Mesodermal cell (in vitro differentiated cells): ENCODE measurements at regions not wholly inside any gene's neighbourhood (a gene's known extent, or its start where the extent isn't known, plus 50 kb on each side); places are given as distances from the start of the nearest gene placed in this dataset.

ENCODE experiments used
- H3K27ac ChIP-seq: 2 replicates; pipeline ENCODE4 v1.7.0; 2013; ENCODE audit warnings: mild to moderate bottlenecking, low read depth, low read length, moderate library complexity; ENCODE audit not compliant: severe bottlenecking
- H3K36me3 ChIP-seq: 2 replicates; pipeline ENCODE4 v1.7.1; 2013; ENCODE audit warnings: mild to moderate bottlenecking, low read length, moderate library complexity; ENCODE audit not compliant: control insufficient read depth, insufficient read depth
- H3K4me1 ChIP-seq: one replicate; pipeline ENCODE4 v1.7.1; 2013; ENCODE audit warnings: mild to moderate bottlenecking, low read length; ENCODE audit not compliant: insufficient read depth, control insufficient read depth, poor library complexity, severe bottlenecking
- H3K4me3 ChIP-seq: 2 replicates; pipeline ENCODE4 v1.7.0; 2013; ENCODE audit warnings: low read length, control low read depth, mild to moderate bottlenecking; ENCODE audit not compliant: insufficient read depth, poor library complexity, severe bottlenecking; ENCODE audit errors: extremely low read depth
- H3K9me3 ChIP-seq: 2 replicates; pipeline ENCODE4 v1.7.1; 2013; ENCODE audit warnings: mild to moderate bottlenecking, low read length, moderate library complexity; ENCODE audit not compliant: control insufficient read depth
- WGBS, 2 experiments: methylation state at CpG; one replicate each; pipeline ENCODE4 v1.1.5; 2013; ENCODE audit warnings: missing lambda C conversion rate in 2 of 2; ENCODE audit not compliant: insufficient coverage in 2 of 2; 5-methylcytosine and 5-hydroxymethylcytosine counted together

DNA sequence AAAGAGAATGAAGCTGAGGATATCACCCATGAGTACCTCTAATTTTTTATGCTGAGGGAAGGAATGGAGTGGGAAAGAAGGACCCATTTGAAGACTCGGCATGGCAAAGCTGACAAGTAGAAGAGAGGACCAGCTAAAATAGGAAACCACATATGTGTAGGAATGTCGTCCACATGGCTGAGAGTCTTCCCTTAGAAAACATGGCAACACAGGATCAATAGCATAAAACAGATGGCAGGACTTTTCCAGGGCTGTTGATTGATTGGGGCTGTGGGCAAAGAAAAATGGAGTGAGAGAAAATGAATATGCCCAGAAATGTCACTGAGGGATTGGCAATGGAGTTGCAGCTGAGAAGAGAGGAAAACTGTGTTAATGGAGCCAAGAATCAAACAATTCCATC, 76.2 kb upstream of the PRICKLE2 start:
- H3K4me3 ChIP-seq, result no peak overlapping the region
- H3K4me1 ChIP-seq, result peaks cover 3% of the 10 kb centered on the region
- no peak overlapping the region for H3K27ac ChIP-seq
- WGBS, 2 experiments, result 95 to 96% methylated on average over 2 of the region's 2 CpGs
- H3K36me3 ChIP-seq, result no peaks in the 10 kb centered on the region
- peaks cover 15% of the 10 kb centered on the region for H3K9me3 ChIP-seq

DNA sequence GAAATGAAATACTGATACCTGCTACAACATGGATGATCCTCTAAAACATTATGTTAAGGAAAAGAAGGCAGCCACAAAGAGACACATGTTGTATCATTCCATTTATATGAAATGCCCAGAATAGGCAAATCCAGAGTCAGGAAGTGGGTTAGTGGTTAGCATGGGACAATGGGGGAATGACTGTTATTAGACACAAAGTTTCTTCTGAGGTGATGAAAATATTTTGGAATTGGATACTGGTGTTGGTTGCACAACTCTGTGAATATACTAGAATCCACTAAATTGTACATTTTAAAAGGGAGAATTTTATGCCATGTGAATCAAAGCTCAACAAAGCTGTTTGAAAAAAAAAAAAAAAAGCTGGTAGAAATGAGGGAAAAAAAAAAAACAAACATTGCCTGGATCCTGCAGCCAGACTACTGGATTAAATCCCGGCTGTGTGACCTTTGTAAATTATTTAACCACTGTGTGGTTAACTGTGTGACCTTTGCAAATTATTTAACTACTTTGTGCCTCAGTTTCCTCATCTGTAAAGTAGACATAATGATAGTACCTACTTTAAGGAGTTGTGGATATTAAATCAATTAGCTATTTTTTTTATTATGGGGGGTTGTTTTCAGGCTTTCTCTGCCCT, 75.6 kb upstream of the PRICKLE2 start:
- Histone ChIP-seq H3K4me1 (peaks cover 3% of the 10 kb centered on the region), H3K36me3 (no peaks in the 10 kb centered on the region), H3K27ac (no peak overlapping the region), H3K9me3 (peaks cover 15% of the 10 kb centered on the region), H3K4me3 (no peak overlapping the region)
- WGBS, 2 experiments, result no CpG with 5 or more reads among the region's 1 CpG

DNA sequence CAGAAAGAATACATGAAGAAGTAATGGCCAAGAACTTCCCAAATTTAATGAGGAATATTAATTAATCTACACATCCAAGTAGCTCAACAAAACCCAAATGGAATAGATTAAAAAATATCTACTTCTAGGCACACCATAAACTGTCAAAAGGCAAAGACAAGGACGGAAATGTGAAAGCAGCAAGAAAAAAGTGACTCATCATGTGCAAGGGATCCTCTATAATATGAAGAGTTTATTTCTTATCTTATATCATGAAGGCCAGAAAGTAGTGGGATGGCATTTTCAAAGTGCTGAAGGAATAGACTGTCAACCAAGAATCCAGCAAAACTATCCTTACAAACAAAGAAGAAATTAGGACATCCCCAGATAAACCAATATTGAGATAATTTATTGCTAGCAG, 73.9 kb upstream of the PRICKLE2 start:
- H3K27ac ChIP-seq, result no peak overlapping the region

DNA sequence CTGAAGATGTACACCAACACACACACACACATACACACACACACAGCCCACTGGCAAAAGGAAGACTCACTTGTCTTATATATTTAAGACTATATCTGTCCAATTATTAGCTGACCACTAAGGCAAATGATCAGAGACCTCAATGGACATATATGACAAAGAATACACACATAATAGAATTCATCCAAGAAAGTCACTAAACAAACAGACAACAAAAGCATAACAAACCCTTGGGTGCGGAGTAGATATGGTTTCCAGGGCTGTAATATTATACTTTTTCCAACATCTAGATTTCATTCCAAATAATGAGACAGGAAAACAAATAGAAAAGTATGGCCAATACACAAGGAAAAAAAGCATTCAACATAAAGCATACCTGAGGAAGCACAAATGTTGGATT, 72.3 kb upstream of the PRICKLE2 start:
- H3K4me3 ChIP-seq, result no peak overlapping the region
- H3K36me3 ChIP-seq, result no peaks in the 10 kb centered on the region
- no peak overlapping the region for H3K27ac ChIP-seq
- no peaks in the 10 kb centered on the region for H3K4me1 ChIP-seq
- WGBS, 2 experiments, result no CpG with 5 or more reads among the region's 1 CpG
- H3K9me3 ChIP-seq, result peaks cover 15% of the 10 kb centered on the region

More for the DNA sequence above, 73.9 kb upstream of the PRICKLE2 start:
- Histone ChIP-seq H3K4me3 (no peak overlapping the region), H3K36me3 (no peaks in the 10 kb centered on the region), H3K9me3 (peaks cover 15% of the 10 kb centered on the region), H3K4me1 (peaks cover 3% of the 10 kb centered on the region)
- WGBS, 2 experiments, result no CpG with 5 or more reads among the region's 1 CpG

DNA sequence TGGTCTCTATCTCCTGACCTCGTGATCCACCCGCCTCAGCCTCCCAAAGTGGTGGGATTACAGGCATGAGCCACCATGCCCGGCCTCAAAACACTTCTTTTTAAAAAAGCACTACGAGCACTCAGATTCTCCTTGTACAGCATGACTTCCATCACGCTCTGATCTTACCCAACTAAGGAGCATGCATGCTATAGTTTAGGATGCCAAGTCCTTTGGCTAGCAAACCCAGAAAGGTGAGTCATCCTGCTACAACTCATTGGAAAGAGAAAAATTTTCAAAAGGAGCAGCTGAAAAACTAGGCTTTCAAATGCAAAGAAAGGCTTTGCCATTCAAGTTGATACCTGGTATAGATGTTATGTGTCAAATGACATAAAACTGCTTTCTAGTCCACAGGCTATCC, 70.3 kb upstream of the PRICKLE2 start:
- Histone ChIP-seq H3K4me3 (no peak overlapping the region), H3K9me3 (peaks cover 15% of the 10 kb centered on the region), H3K4me1 (no peaks in the 10 kb centered on the region), H3K27ac (no peak overlapping the region), H3K36me3 (no peaks in the 10 kb centered on the region)
- WGBS, 2 experiments, result 97 to 99% methylated on average over 5 of the region's 5 CpGs

DNA sequence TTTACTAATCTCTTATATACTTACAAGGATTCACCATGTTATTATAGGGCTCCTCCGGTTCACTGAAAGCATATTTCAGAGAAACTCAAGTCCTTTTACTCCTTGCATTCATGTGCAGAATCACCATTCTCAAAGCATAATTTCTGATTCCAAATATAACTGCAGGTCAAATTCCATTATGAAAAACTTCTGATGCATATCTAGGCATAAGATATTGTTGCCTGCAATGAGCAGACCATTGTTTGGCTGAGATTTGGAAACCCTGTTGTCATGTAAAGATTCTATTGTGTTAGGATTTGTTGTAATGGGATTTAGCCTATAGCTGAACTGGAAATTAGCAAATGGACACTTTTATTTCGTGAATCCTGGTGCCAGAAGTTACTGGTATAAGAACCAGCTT, 69.5 kb upstream of the PRICKLE2 start:
- Histone ChIP-seq H3K4me3 (no peak overlapping the region), H3K9me3 (peaks cover 15% of the 10 kb centered on the region), H3K4me1 (no peaks in the 10 kb centered on the region), H3K36me3 (no peaks in the 10 kb centered on the region), H3K27ac (no peak overlapping the region)
- 83 to 100% methylated on average over 1 of the region's 2 CpGs for WGBS, 2 experiments

DNA sequence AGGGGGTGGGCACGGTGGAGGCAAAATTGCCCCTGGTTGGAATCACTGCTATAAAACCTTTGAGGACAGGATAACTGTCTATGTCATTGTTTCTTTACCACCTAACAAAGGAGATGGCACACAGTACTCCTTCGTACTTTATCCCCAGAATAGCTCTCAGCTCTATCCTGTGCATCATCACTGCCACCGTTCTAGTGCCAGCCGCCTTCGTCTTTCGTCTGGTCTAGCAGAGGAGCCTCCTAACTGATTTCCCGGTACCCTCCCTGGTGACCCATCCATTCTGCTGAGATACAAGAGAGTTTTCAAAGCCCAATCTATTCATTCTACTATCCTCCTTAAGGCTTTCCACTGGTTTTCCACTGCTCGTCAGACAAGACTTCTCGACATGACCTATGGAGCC, 67.9 kb upstream of the PRICKLE2 start:
- no peaks in the 10 kb centered on the region for H3K4me1 ChIP-seq
- no peaks in the 10 kb centered on the region for H3K36me3 ChIP-seq
- WGBS, 2 experiments, result 97 to 100% methylated on average over 5 to 8 of the region's 9 CpGs
- no peak overlapping the region for H3K27ac ChIP-seq
- H3K4me3 ChIP-seq, result no peak overlapping the region
- peaks cover 15% of the 10 kb centered on the region for H3K9me3 ChIP-seq

DNA sequence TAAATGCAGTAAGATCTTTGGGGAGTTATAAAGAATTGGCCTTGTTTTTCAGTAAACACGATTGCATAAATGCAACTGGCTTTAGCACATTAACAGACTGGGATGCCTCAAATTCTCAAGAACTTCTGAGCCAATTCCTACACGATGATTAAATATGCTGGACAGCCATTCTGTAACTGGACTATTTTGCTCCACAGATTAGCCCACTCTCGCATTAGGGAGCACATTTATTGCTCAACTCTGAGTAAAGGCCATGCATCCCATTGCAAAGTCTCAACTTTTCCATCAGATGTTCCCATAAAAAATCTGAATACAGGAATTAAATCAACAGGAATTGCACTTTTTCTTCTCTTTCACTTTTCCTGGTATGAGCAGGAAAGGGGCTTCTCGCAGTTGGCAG, 66.7 kb upstream of the PRICKLE2 start:
- no peaks in the 10 kb centered on the region for H3K36me3 ChIP-seq
- H3K4me1 ChIP-seq, result no peaks in the 10 kb centered on the region
- no peak overlapping the region for H3K4me3 ChIP-seq
- no peak overlapping the region for H3K27ac ChIP-seq
- H3K9me3 ChIP-seq, result peaks cover 3% of the 10 kb centered on the region
- 95 to 98% methylated on average over 4 of the region's 4 CpGs for WGBS, 2 experiments

DNA sequence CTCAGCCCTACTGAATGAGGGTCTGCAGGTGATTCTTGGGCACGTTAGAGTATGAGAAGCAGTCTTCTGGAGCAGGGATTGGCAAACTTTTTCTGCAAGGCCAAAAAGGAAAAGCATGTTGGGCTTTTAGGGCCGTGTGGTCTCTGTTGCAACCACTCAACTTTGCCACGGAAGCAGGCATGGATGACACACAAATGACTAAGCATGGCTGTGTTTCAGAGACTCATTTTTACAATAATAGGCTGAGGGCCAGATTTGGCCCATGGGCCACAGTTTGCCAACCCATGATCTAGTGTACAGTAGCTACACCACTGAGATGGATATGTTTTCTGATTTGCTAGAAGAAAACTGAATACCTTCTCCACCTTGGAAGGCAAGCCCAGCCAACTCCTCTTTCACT, 66.1 kb upstream of the PRICKLE2 start:
- no peak overlapping the region for H3K27ac ChIP-seq

DNA sequence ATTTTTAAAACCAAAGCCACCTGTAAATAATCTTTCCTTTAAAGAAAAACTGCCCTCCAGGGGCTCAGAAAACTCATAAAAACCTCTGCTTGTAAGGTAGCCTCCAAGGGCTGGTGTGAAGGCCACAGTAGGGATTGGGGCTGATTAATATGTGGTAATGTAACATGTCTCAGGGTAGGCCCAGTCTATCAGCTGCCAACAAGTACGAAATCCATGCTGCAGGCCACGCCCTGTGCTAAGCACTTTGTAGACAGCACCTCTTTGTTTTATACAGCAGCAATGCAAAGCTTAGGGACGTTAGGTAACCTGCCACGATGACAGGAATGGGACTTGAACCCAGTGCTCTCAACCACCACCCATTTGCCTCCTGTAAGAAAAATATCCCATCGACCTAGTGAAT, 65.6 kb upstream of the PRICKLE2 start:
- no peaks in the 10 kb centered on the region for H3K4me1 ChIP-seq
- no peak overlapping the region for H3K27ac ChIP-seq
- H3K4me3 ChIP-seq, result no peak overlapping the region
- H3K36me3 ChIP-seq, result no peaks in the 10 kb centered on the region
- 94 to 98% methylated on average over 4 of the region's 5 CpGs for WGBS, 2 experiments
- H3K9me3 ChIP-seq, result no peaks in the 10 kb centered on the region

More for the DNA sequence above, 66.1 kb upstream of the PRICKLE2 start:
- H3K9me3 ChIP-seq, result no peaks in the 10 kb centered on the region
- no peak overlapping the region for H3K4me3 ChIP-seq
- H3K36me3 ChIP-seq, result no peaks in the 10 kb centered on the region
- 83 to 97% methylated on average over 3 of the region's 3 CpGs for WGBS, 2 experiments
- H3K4me1 ChIP-seq, result no peaks in the 10 kb centered on the region

DNA sequence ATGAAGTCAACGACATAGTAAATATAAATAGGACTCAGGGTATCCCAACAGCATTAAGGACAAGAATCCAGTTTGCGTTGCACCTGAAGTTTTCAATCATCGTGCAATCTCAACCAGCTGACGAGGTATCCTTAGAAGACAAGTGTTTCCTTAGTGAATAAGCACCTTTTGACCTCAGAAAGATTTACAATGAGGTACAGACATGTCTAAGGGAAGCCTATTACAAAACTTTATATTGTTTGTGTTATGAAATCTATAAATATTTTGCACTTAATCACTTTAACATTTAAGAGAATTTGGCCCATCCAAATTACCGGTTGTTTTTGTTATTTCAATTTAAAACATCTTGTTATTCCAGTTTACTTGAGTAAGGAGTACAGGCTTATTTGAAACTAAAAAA, 64.9 kb upstream of the PRICKLE2 start:
- Histone ChIP-seq H3K4me3 (no peak overlapping the region), H3K36me3 (no peaks in the 10 kb centered on the region), H3K27ac (no peak overlapping the region), H3K9me3 (no peaks in the 10 kb centered on the region), H3K4me1 (no peaks in the 10 kb centered on the region)
- 96 to 100% methylated on average over 3 to 4 of the region's 5 CpGs for WGBS, 2 experiments
